HG03439 (cell line): ENCODE measurements at regions not wholly inside any gene's neighbourhood (a gene's known extent, or its start where the extent isn't known, plus 50 kb on each side); places are given as distances from the start of the nearest gene placed in this dataset.

Source experiments
- ATAC-seq: cut with Tn5 transposase; IDR thresholded peaks from one replicate; pipeline ENCODE4 v1.9.1; 2021; ENCODE audit warnings: mild to moderate bottlenecking, moderate library complexity; ENCODE audit not compliant: unreplicated experiment

DNA sequence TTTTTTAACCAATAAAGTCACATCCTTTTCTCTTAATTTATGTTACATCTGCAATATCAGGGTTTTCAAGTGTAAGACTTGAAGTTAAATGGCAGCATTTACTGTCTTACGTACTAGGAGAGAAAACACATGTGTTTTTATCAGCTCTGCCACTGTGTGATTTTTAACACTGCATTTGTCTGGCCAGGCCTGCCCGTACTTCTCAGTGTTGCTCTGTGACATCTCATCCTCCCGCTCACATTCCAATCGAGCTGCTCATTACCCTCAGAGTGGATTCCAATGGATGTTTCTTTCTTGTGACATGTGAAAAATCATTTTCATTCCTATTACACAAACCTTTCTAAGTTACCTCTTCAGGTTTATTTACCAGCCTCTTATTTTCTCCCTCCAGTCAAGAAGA is 420.3 kb downstream of the FAT4 start:
- ATAC-seq = no peak

- ATAC-seq = no peak
Measured at GRCh38 chr4:125736057-125736456, 421.3 kb downstream of the FAT4 start.

DNA sequence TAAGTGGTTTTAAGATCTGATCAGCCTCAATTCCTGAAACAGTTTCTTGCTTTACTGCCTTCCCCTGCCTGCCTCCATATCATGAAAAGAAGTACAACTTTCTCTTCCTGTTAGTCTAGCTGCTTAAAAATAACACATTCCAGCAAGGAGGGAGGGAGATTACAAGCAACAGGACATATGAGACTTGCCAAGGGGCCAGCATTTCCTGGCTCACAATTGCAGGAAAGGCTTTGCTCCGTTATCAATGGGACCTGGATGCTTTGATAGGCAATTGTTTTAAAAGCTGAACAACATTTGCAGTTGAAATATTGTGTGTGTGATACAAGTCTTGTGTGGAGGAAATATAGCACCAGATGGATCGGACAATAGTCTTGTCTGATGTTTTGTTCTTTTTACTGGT is 425.0 kb downstream of the FAT4 start:
- no peak for ATAC-seq

DNA sequence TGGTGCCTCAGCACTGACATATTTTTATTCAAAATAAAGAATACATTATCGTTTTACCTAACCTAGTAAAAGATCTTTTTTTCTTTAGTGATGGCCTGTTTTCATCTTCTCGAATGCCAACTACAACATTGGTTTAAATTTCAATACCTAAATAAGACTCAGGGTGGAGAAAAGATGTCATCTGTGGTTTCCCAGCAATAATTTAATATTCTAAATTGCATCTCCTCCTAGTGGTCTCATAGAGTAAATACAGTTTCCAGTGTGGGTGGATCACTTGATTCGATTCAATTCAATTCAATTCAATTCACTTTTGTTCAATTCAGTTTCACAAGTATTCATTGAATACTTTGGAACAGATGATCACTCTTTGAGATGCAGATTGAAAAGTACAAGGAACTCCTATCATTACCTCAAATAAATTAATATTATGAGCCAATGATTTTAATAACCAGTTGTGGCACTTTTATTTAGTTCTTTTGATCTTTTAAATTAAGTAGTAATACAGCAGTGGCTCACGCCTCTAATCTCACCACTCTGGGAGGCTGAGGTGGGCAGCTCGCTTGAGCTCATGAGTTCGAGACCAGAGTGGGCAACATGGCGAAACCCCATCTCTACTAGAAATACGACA is 427.2 kb downstream of the FAT4 start:
- ATAC-seq = no peak

GRCh38 chr4:125744891-125745364 is 430.2 kb downstream of the FAT4 start:
- ATAC-seq = no peak

DNA sequence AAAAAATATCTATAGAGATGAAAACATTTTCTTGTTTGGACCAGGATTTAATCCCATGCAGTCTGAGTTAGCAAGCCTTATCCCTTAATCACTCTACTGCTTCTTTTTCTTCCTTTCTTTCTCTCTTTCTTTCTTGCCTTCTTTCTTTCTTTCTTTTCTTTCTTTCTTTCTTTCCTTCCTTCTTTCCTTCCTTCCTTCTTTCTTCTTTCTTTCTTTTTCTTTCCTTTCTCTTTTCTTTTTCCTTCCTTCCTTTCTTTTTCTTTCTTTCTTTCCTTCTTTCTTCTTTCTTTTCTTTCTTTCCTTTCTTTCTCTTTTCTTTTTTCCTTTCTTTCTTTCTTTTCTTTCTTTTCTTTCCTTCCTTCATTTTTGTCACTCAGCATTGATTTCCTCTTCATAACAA is 434.6 kb downstream of the FAT4 start:
- ATAC-seq = no peak

DNA sequence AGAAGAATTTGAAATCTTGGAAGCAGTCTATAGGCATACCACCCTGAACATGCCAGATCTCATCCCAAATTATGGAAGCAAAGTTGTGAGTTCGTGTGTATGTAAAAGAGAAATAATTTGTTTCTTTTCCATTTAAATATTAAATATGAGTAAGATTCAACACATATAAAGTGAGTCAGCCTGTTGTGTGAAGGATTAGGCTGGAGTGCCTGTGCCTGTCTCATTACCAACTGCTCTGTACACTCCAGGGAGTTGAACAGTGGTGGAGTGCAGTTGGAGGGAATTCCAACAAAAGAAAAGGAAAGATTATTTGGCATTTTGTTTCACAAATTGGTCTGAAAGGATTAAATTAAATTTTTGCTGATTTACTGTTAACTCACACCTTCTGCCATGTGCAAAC is 435.6 kb downstream of the FAT4 start:
- ATAC-seq = no peak

DNA sequence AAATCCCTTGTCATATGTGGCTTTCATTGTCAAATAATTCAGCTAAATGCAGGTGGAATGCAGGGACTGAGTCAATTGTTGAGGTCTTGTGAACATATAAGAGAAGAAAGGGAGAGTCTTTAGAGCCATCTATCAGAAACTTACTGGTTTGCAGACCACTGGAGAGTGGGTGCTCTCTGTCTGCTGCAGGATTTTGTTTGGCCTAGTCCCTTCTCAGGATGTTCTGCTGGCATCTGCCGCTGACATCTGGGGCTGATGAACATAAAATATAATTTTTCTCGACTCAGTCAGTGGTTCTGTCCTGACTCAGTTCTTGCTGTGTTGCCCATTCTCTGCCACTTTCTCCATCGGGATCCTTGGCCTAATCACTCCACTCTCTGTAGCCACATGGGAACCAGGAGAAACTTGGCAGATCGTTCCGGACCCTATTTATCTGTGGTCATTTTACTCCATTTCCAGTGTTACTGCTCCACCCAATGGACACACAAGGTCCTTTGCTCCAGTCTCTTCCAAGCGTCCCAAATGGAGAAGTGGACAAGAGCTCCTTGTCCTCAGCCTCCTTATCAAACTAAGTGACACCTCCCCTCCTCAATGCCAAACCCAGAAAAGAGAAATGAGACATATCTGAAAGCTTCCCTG is 436.2 kb downstream of the FAT4 start:
- ATAC-seq = no peak

DNA sequence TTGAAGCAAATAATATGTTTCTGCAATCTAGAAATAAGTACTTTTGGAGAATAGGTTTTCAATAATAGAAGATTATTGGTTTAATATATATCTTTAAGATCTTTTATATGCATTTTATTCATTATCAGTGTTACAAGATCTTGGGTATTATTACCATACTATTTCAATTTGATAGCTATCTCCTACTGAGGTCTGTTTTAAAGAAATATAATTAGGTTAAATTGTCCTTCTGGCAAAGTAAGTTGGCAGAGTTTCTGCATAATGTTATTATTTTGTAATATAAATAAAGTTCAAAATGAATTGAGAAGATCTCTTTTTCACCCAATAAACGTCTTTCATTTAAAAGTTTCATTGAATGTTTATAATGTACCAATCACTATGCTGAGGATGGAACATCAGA is 443.7 kb downstream of the FAT4 start:
- ATAC-seq = no peak

DNA sequence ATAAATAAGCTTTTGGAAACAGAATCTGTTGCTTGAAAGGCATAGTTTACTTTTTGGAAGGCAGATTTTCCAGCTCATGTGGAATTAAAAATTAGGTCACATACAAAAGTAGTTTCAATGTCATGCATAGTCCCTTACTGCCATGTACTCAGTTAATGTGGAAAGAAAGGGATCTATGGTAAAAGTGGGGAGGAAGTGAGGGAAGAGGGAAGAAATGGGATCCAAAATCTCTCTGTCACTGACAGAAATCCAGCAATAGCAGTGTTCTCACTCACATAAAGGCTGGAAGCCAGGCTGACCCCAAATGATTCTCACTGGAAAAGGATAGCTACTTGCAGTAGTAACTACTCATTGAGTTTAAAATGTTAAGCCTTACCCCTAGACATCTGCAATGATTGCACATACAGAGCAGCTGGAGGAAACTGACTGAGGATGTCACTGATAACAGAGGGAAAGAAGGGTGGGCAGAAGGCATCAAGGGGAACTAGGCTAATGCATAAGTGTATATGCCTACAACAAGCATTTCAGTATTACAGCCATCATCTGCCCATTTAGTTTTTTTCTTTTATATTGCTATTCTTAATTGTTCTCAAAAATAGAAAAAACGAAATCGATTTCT is 445.6 kb downstream of the FAT4 start:
- ATAC-seq = no peak

GRCh38 chr4:125760956-125761355 is 446.2 kb downstream of the FAT4 start:
- ATAC-seq = no peak

DNA sequence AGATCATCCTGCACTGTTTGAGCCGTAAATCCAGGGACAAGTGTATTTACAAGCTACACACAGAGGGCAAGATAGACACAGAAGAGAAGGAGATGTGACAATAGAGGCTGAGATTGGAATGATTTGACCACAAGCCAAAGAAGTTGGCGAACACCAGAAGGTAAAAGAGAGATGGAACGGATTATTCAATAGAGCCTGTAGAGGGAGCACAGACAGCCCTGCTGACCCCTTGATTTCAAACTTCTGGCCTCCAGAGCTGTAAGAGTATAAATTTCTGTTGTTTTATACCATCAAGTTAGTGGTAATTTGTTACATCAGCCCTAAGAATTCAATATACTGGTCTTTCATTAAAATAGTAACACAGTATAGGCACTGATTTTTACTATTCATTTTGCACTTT is 447.8 kb downstream of the FAT4 start:
- ATAC-seq = no peak

DNA sequence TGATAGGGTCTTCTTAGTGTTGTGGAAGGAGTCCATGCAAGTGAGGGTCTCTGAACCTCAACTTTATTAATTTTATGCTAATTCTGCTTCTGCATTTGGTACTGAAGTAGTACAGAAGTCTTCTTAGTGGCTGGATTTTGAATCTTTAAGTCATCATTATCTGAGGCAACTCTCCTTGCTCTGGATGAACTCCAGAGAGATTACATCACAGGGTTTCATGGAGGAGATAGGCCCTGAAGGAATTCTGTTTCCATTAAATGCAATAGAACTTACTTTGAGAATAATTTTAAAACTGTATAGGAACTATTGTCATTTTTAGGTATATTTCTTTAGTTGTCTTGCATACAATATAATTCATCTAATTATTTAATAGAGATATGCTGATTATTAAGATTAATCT is 451.2 kb downstream of the FAT4 start:
- no peak for ATAC-seq

DNA sequence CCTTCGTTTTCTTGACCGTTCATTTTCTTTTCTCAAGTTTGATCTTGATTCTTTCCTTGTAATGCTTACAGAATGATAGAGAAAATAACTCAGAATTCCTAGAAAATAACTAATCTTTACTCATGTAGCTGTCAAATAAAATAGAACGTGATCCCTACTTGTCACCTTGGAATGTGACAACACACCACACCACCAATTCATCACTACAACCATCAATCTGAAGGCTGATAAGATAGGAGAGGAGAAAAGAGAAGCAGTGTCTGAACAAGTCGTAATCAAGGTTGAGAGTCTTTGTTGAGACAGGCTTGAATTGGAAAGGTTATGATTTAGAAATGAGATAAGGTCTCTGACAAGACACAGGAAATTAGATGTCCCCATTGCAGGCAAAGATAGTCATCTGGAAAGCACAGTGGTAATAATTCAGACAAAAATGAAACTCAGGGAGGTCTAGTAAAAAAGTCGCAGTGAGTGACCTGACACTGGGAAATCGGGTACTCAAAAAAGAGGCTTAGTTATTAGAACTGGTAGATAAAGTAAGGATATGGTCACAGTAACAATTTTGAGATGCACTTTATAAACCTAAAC is 456.2 kb downstream of the FAT4 start:
- ATAC-seq = no peak

- ATAC-seq = no peak
Measured at GRCh38 chr4:125772680-125773079, 457.9 kb downstream of the FAT4 start.

- no peak for ATAC-seq
Measured at GRCh38 chr4:125773502-125773901, 458.7 kb downstream of the FAT4 start.

GRCh38 chr4:125773931-125774330 is 459.2 kb downstream of the FAT4 start:
- no peak for ATAC-seq

DNA sequence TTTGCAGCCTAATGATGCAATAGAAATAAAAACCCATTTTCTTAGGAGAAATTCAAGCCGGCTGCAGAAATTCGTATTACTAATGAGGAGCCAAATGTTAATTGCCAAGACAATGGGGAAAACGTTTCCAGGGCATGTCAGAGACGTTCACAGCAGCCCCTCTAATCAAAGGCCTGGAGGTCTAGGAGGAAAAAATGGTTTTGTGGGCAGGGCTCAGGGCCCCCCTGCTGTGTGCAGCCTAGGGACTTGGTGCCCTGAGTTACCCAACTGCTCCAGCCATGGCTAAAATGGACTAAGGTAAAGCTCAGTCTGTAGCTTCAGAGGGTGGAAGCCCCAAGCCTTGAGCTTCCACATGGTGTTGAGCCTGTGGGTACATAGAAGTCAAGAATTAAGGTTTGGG is 461.4 kb downstream of the FAT4 start:
- no peak for ATAC-seq

DNA sequence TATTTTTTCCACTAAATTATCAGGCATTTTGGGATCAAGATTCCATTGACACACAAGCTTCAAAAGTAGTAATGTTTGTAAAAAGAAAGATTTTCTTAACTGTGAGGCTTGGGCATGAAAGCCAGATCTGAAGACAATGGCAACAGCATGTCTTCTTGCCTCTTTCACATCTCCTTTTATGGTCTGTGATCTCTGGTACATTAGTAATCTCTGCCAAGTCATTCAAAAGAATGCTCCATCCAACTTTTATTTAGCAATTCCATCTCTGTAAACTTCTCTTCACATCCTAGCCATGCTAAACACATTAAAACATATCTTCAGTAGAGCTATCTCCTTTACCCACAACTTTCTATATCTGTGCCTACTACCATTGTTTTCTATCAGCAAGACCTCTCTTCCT is 465.4 kb downstream of the FAT4 start:
- no peak for ATAC-seq

- ATAC-seq = no peak
Measured at GRCh38 chr4:125780747-125781146, 466.0 kb downstream of the FAT4 start.

DNA sequence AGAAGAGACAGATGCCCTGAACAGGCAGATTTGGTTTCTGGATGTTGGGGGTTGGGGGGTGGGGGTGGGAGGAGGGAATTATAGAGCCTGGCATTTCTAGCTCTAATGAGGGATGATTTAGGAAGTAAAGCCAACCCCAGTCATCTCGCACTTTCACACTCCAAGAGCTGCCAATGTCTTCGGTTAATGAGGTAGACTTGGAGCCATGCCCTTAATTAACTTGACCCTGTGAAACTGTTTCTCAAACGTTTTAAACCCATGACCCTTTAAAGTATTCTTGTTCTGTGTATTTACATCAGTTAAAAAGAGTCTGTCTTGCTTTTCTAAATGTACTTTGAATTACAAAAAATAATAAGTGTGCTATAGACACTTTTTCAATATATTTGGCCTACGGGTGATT is 466.9 kb downstream of the FAT4 start:
- no peak for ATAC-seq

DNA sequence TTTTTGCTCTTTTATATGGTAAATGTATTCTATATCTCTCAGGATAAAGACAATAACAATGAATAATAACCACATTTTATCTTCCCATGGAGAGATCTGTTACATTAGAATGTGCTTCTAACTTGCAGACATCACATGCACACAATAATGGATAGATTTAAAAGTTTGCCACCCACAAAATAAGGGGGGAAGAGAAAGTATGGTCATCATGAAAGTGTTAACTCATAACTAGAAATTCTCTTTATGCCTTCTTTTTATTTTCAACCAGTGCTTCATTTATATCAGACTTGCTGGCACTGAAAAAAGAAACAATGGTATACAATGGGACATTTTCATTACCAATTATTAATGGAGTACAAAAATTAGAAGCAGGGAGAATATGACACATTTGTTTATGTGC is 470.0 kb downstream of the FAT4 start:
- no peak for ATAC-seq
